Endothelial cell (in vitro differentiated cells): ENCODE measurements at regions not wholly inside any gene's neighbourhood (a gene's known extent, or its start where the extent isn't known, plus 50 kb on each side); places are given as distances from the start of the nearest gene placed in this dataset.

Source experiments
- DNase-seq: peaks from one replicate; pipeline ENCODE4 v3.0.0; 2021; ENCODE audit warnings: low spot score
- H3K27ac Mint-ChIP-seq: one replicate; pipeline ENCODE4 v1.8.0; 2021; ENCODE audit warnings: mixed read lengths, inconsistent platforms; ENCODE audit not compliant: unreplicated experiment
- H3K27me3 Mint-ChIP-seq: one replicate; pipeline ENCODE4 v1.8.0; 2021; ENCODE audit warnings: mild to moderate bottlenecking, moderate library complexity, mixed read lengths, inconsistent platforms; ENCODE audit not compliant: unreplicated experiment
- H3K36me3 Mint-ChIP-seq: one replicate; pipeline ENCODE4 v1.8.0; 2021; ENCODE audit warnings: mild to moderate bottlenecking, low read depth, mixed read lengths, inconsistent platforms; ENCODE audit not compliant: unreplicated experiment
- H3K4me1 Mint-ChIP-seq: one replicate; pipeline ENCODE4 v1.8.0; 2021; ENCODE audit warnings: mild to moderate bottlenecking, mixed read lengths, inconsistent platforms; ENCODE audit not compliant: unreplicated experiment
- H3K4me3 Mint-ChIP-seq: one replicate; pipeline ENCODE4 v1.8.0; 2021; ENCODE audit warnings: mild to moderate bottlenecking, mixed read lengths, inconsistent platforms; ENCODE audit not compliant: unreplicated experiment
- H3K9me3 Mint-ChIP-seq: one replicate; pipeline ENCODE4 v1.8.0; 2021; ENCODE audit warnings: mixed read lengths, inconsistent platforms; ENCODE audit not compliant: unreplicated experiment
- CTCF ChIP-seq: fragments of 200-600 bp; sonication (generic); IDR thresholded peaks from one replicate; pipeline ENCODE4 v1.5.0; 2021; ENCODE audit warnings: antibody characterized with exemption; ENCODE audit not compliant: unreplicated experiment

DNA sequence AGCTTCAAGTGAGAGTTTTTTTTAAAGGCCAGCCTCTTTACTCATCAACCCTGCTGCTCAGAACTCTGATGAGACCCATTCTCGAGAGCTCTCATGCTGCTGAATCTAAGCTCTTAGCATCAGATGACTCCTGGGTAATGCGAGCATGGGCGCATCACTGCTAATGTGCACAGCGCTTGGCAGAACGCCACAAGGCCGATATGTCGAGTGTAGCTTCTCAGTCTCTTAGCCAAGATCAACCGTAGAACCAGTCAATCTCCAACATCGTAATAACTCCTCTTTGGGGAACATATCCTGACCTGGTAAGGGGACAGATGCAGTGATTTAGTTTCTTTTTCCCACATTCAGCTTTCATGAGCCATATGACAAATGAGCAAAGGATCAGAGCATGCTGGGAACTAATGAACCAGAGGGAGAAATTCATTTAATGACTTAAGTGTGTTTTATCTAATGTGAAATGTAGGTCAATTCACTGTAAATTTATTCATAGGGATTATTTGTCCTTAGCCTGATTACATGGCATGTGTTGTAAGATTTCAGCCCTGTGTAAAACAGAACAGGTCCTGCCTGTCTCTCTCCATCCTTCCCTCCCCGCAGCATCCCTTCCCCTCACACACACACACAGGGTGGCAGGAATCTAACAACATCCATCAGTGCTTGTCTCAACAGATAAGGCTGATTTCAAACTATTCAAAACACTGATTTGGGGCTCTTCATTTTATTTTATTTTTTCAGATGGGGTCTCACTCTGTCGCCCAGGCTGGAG, 195.4 kb upstream of the C2CD4B start:
- DNase-seq: no peak
- Mint-ChIP-seq H3K4me1 (peaks cover 2% of the 10 kb centered on the region), H3K27me3 (no peaks in the 10 kb centered on the region), H3K9me3 (no peaks in the 10 kb centered on the region), H3K27ac (no peak overlapping the region), H3K36me3 (no peaks in the 10 kb centered on the region), H3K4me3 (no peak overlapping the region)
- no peak for TF ChIP-seq CTCF

DNA sequence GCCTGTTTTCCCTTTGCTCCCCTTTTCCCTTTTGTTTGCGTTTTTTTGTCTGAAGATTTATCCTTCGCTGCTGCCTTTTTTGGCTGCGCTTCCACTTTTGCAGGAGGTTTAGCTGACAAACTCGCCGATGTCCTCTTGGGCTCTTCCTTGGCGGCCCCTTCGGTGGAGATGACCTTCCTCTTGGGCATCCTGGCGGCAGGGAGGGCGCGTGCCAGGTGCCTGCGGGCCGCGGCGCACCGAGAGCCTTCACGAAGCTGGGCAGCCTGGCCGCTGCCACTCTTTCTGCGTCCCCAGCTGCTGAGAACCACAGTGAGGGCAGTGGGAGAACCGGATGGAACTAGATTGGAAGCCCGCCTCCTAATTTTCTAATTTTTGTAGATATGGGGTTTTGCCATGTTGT, 197.1 kb upstream of the C2CD4B start:
- Mint-ChIP-seq H3K4me3 (no peak overlapping the region), H3K27ac (no peak overlapping the region), H3K36me3 (no peaks in the 10 kb centered on the region), H3K4me1 (peaks cover 2% of the 10 kb centered on the region), H3K27me3 (no peaks in the 10 kb centered on the region), H3K9me3 (no peaks in the 10 kb centered on the region)
- no peak for DNase-seq
- no peak for TF ChIP-seq CTCF

- H3K4me1 Mint-ChIP-seq: peaks cover 2% of the 10 kb centered on the region
- no peaks in the 10 kb centered on the region for H3K9me3 Mint-ChIP-seq
- no peak overlapping the region for H3K4me3 Mint-ChIP-seq
- H3K36me3 Mint-ChIP-seq: no peaks in the 10 kb centered on the region
- TF ChIP-seq CTCF: no peak
- DNase-seq: no peak
- H3K27ac Mint-ChIP-seq: no peak overlapping the region
- no peaks in the 10 kb centered on the region for H3K27me3 Mint-ChIP-seq
These were observed 197.5 kb upstream of the C2CD4B start for GRCh38 chr15:62362608-62363007.

DNA sequence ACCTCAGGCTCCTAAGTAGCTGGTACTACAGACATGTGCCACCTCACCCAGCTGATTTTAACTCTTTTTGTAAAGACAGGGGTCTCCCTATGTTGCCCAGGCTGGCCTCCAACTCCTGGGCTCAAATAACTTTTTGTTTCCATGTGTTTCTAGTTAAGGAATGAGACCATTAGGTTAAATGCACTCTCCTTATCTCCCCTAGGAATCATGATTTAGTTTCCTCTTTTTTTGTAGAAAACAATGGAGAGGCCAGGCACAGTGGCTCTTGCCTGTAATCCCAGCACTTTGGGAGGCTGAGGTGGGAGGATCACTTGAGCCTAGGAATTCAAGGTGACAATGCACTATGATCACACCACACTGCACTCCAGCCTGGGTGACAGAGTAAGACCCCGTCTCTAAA, 198.8 kb upstream of the C2CD4B start:
- peaks cover 2% of the 10 kb centered on the region for H3K4me1 Mint-ChIP-seq
- no peaks in the 10 kb centered on the region for H3K36me3 Mint-ChIP-seq
- no peak overlapping the region for H3K27ac Mint-ChIP-seq
- no peak for TF ChIP-seq CTCF
- no peaks in the 10 kb centered on the region for H3K9me3 Mint-ChIP-seq
- no peak for DNase-seq
- no peaks in the 10 kb centered on the region for H3K27me3 Mint-ChIP-seq
- H3K4me3 Mint-ChIP-seq: no peak overlapping the region

- H3K27me3 Mint-ChIP-seq: peaks cover 1% of the 10 kb centered on the region
- no peaks in the 10 kb centered on the region for H3K36me3 Mint-ChIP-seq
- TF ChIP-seq CTCF: no peak
- peaks cover 2% of the 10 kb centered on the region for H3K4me1 Mint-ChIP-seq
- no peaks in the 10 kb centered on the region for H3K9me3 Mint-ChIP-seq
- H3K27ac Mint-ChIP-seq: no peak overlapping the region
- H3K4me3 Mint-ChIP-seq: no peak overlapping the region
- no peak for DNase-seq
These were observed 200.8 kb upstream of the C2CD4B start for GRCh38 chr15:62365795-62366442.
